IMR-90 (cell line): ENCODE measurements at regions not wholly inside any gene's neighbourhood (a gene's known extent, or its start where the extent isn't known, plus 50 kb on each side); places are given as distances from the start of the nearest gene placed in this dataset.

ENCODE experiments used
- ATAC-seq: fragments of 200-7000 bp; cut with Tn5 transposase; 2 replicates; pipeline ENCODE4 v1.9.1; 2020; ENCODE audit warnings: low read depth, mild to moderate bottlenecking, moderate library complexity
- BruUV-seq: library from RNA; stranded (reverse); fragments of 400-500 nt; replicated peaks from 2 replicates; lab custom pipeline; 2021; lab: Mats Ljungman, UMichigan
- CTCF ChIA-PET: fragments of 300-600 bp; formaldehyde crosslinking; extraction: SDS; loops from one replicate; lab custom pipeline; 2021; ENCODE audit warnings: antibody characterized with exemption; lab: Yijun Ruan, JAX
- POLR2A ChIA-PET: fragments of 300-600 bp; sonication (Branson Sonifier 250); formaldehyde crosslinking; loops from one replicate; lab custom pipeline; 2022; ENCODE audit warnings: antibody characterized with exemption; ENCODE audit not compliant: unreplicated experiment; lab: Charles Lee
- DNase-seq: peaks from one replicate; pipeline ENCODE4 v3.0.0; 2013
- H2AFZ ChIP-seq: replicated peaks from 2 replicates; pipeline ENCODE3; 2013; ENCODE audit warnings: low read length, mild to moderate bottlenecking; ENCODE audit not compliant: poor library complexity
- H2AK5ac ChIP-seq: 2 replicates; pipeline ENCODE4 v1.6.1; 2013; ENCODE audit warnings: low read depth, low read length, inconsistent platforms
- H2AK9ac ChIP-seq: replicated peaks from 2 replicates; pipeline ENCODE3; 2013; ENCODE audit warnings: mild to moderate bottlenecking, low read depth, low read length, moderate library complexity; ENCODE audit not compliant: poor library complexity
- H2BK120ac ChIP-seq: 2 replicates; pipeline ENCODE4 v1.6.1; 2013; ENCODE audit warnings: low read depth, low read length, inconsistent platforms
- H2BK15ac ChIP-seq: 3 replicates; pipeline ENCODE4 v1.6.1; 2013; ENCODE audit warnings: low read depth, low read length, inconsistent platforms
- H2BK20ac ChIP-seq: 2 replicates; pipeline ENCODE4 v1.6.1; 2013; ENCODE audit warnings: low read depth, mild to moderate bottlenecking, inconsistent platforms, low read length, moderate library complexity
- H2BK5ac ChIP-seq: 2 replicates; pipeline ENCODE4 v1.6.1; 2013; ENCODE audit warnings: mild to moderate bottlenecking, low read depth, low read length, inconsistent platforms; ENCODE audit not compliant: poor library complexity, severe bottlenecking
- H3K14ac ChIP-seq: replicated peaks from 2 replicates; pipeline ENCODE4 v1.6.1; 2013; ENCODE audit warnings: low read depth, low read length, inconsistent platforms
- H3K18ac ChIP-seq: 2 replicates; pipeline ENCODE4 v1.6.1; 2013; ENCODE audit warnings: low read depth, low read length, control low read depth
- H3K23ac ChIP-seq: 2 replicates; pipeline ENCODE4 v1.6.1; 2013; ENCODE audit warnings: low read depth, low read length, inconsistent platforms
- H3K27ac ChIP-seq: 2 replicates; pipeline ENCODE4 v1.5.1; 2013; ENCODE audit warnings: mild to moderate bottlenecking, control low read depth, low read length; ENCODE audit not compliant: insufficient read depth
- H3K27me3 ChIP-seq: 2 replicates; pipeline ENCODE4 v1.6.1; 2013; ENCODE audit warnings: low read length; ENCODE audit not compliant: control insufficient read depth, insufficient read depth
- H3K36me3 ChIP-seq: 2 replicates; pipeline ENCODE4 v1.6.1; 2013; ENCODE audit warnings: low read length, mixed read lengths; ENCODE audit not compliant: control insufficient read depth, insufficient read depth
- H3K4ac ChIP-seq: 2 replicates; pipeline ENCODE4 v1.6.1; 2013; ENCODE audit warnings: low read depth, low read length, inconsistent platforms
- H3K4me1 ChIP-seq: 2 replicates; pipeline ENCODE4 v1.6.1; 2013; ENCODE audit warnings: low read length, mixed read lengths; ENCODE audit not compliant: control insufficient read depth, insufficient read depth
- H3K4me2 ChIP-seq: 2 replicates; pipeline ENCODE4 v1.6.1; 2013; ENCODE audit warnings: low read depth, mild to moderate bottlenecking, control low read depth, low read length, moderate library complexity
- H3K4me3 ChIP-seq: 2 replicates; pipeline ENCODE4 v1.5.1; 2013; ENCODE audit warnings: low read depth, mild to moderate bottlenecking, control low read depth, low read length, moderate library complexity; ENCODE audit not compliant: insufficient read depth
- H3K56ac ChIP-seq: 2 replicates; pipeline ENCODE4 v1.6.1; 2013; ENCODE audit warnings: low read length, inconsistent platforms; ENCODE audit not compliant: insufficient read depth; ENCODE audit errors: extremely low read depth
- H3K79me1 ChIP-seq, 2 experiments: 2 replicates each; pipeline ENCODE4 v1.6.1; 2013; ENCODE audit warnings: low read length in 2 of 2, inconsistent platforms in 1 of 2, low read depth in 1 of 2
- H3K9ac ChIP-seq: 2 replicates; pipeline ENCODE4 v1.6.1; 2013; ENCODE audit warnings: low read depth, low read length, control low read depth
- H3K9me1 ChIP-seq: 2 replicates; pipeline ENCODE4 v1.6.1; 2013; ENCODE audit warnings: low read length, inconsistent platforms; ENCODE audit not compliant: insufficient read depth
- H3K9me3 ChIP-seq: 2 replicates; pipeline ENCODE4 v1.6.1; 2013; ENCODE audit warnings: low read length; ENCODE audit not compliant: control insufficient read depth, insufficient read depth
- H4K20me1 ChIP-seq: 2 replicates; pipeline ENCODE4 v1.6.1; 2013; ENCODE audit warnings: low read length, inconsistent platforms; ENCODE audit not compliant: insufficient read depth
- H4K5ac ChIP-seq: 2 replicates; pipeline ENCODE4 v1.6.1; 2013; ENCODE audit warnings: mild to moderate bottlenecking, low read depth, low read length, control low read depth
- H4K8ac ChIP-seq, 2 experiments: 2 replicates each; pipeline ENCODE4 v1.6.1; 2013; ENCODE audit warnings: low read depth in 2 of 2, low read length in 2 of 2, control low read depth in 1 of 2, inconsistent platforms in 1 of 2
- H4K91ac ChIP-seq: 2 replicates; pipeline ENCODE4 v1.6.1; 2013; ENCODE audit warnings: low read depth, low read length, inconsistent platforms; ENCODE audit not compliant: insufficient read depth
- MAFK ChIP-seq: IDR thresholded peaks from 2 replicates; pipeline ENCODE4 v1.6.1; 2012; ENCODE audit warnings: low read depth, low read length, improper control_type of control experiment
- WGBS, 2 experiments: methylation state at CpG; one replicate each; pipeline versions ENCODE4 v1.1.5 to v1.1.7; 2013; ENCODE audit warnings: missing lambda C conversion rate in 2 of 2; ENCODE audit not compliant: insufficient read length in 1 of 2; ENCODE audit errors: extremely low coverage in 2 of 2; 5-methylcytosine and 5-hydroxymethylcytosine counted together
- dilution Hi-C: fragments of 300-500 bp; cut with HindIII; formaldehyde crosslinking; loops from one replicate; pipeline ENCODE4 v1.14.3; 2018; ENCODE audit warnings: low sequenced_read_pairs; ENCODE audit not compliant: unreplicated experiment
- in situ Hi-C: fragments of 300-500 bp; cut with MboI; formaldehyde crosslinking; loops from 3 replicates; pipeline ENCODE4 v1.14.3; 2019; ENCODE audit warnings: low sequenced_read_pairs, inconsistent platforms, mixed read lengths
- intact Hi-C: fragments of 100-400 bp; cut with micrococcal nuclease; formaldehyde crosslinking; loops from 2 replicates; pipeline ENCODE4 v1.10.0; 2022
- TF ChIP-seq, protein P1 (sequence below): fragments of 150-350 bp; IDR thresholded peaks from 2 replicates; pipeline ENCODE4 v1.6.1; 2016; ENCODE audit warnings: low read depth, mild to moderate bottlenecking, low read length, moderate library complexity, borderline replicate concordance

DNA sequence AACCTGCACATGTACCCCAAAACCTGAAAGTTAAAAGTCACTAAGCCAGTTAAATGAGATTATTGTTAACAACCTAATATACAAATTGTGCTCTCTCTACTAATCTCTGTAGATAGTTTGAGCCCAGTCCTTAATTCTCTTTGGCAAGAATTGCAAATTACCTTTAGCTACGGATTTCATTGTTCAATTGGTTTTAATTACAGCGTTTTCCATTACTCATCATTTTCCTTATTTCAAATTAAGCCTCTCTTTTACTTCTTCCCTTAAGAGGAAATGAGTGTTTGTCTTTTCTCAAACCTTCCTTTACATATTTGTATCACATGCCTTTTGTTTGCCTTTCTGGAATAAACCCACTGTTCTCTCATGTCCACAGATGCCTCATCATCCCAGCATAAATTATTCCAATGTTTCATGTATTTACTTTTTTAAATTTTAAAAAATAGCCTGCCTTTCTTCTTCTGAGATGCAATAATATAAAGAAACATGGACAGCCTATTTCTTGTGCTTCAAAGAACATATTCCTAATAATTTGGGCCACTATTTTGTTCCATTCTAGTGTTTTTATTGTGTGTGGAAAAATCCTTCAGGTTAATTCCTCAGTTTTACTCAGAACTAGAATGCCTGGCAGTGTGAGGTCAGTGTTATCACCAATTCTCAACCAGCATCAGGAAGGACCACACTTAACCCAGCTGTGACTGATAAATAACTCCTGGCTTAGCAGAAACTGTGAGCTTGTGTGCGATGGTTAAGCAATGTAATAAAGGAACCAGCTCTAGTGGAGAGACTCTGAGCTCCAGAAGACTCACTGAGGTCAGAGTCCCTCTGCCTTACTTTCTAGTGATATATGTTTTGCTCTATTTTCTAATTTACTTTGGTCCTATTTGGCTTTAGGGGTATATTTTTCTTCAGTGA, 600.5 kb downstream of the LTN1 start:
- peak; percentile 35 for ATAC-seq
- 60% methylated on average over 1 of the region's 3 CpGs; no CpG with 5 or more reads in 1 of the 2 experiments for WGBS, 2 experiments

More for the DNA sequence above, 600.5 kb downstream of the LTN1 start:
- H3K9ac ChIP-seq = no peak overlapping the region
- H3K27ac ChIP-seq = no peak overlapping the region
- intact Hi-C loops = no loop called here
- H3K9me1 ChIP-seq = 0 out of 2 replicates have a peak, but pooled peaks cover 3% of the 10 kb centered on the region
- no peak overlapping the region for H3K23ac ChIP-seq
- H3K4me1 ChIP-seq = peaks cover 2% of the 10 kb centered on the region; the same call in 1 of the 2 replicates
- POLR2A ChIA-PET = no interaction called here
- no peak overlapping the region for H2BK5ac ChIP-seq
- H4K5ac ChIP-seq = no peak overlapping the region
- H2AFZ ChIP-seq = no peak overlapping the region
- H3K4me3 ChIP-seq = no peak overlapping the region
- peak overlapping the region; percentile 34 for H3K18ac ChIP-seq
- no peaks in the 10 kb centered on the region for H3K79me1 ChIP-seq
- no peak overlapping the region for H3K4me2 ChIP-seq
- peak; percentile 80 for TF ChIP-seq MAFK
- TF ChIP-seq, protein P1, sequence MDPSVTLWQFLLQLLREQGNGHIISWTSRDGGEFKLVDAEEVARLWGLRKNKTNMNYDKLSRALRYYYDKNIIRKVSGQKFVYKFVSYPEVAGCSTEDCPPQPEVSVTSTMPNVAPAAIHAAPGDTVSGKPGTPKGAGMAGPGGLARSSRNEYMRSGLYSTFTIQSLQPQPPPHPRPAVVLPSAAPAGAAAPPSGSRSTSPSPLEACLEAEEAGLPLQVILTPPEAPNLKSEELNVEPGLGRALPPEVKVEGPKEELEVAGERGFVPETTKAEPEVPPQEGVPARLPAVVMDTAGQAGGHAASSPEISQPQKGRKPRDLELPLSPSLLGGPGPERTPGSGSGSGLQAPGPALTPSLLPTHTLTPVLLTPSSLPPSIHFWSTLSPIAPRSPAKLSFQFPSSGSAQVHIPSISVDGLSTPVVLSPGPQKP = no peak
- no peak overlapping the region for H3K56ac ChIP-seq
- peak; percentile 23 for DNase-seq
- H3K36me3 ChIP-seq = no peaks in the 10 kb centered on the region
- no peaks in the 10 kb centered on the region for H3K27me3 ChIP-seq
- H2AK5ac ChIP-seq = no peak overlapping the region
- CTCF ChIA-PET = interaction anchor here (0.5 to 1.1 kb wide), 2 partner anchors 9 to 649 kb away, joined by 3 to 7 read pairs; no protein-coding TSS in a partner anchor
- H3K14ac ChIP-seq = 0 out of 2 replicates have a peak overlapping the region, but pooled peaks have one; percentile 4
- no peak overlapping the region for H2AK9ac ChIP-seq
- H4K91ac ChIP-seq = no peak overlapping the region
- H3K9me3 ChIP-seq = peaks cover 2% of the 10 kb centered on the region; the same call in 1 of the 2 replicates
- dilution Hi-C loops = no loop called here
- H2BK120ac ChIP-seq = peak overlapping the region; percentile 16; the same call in 1 of the 2 replicates
- no peaks in the 10 kb centered on the region for H4K20me1 ChIP-seq
- no TSS peak for BruUV-seq
- no peak overlapping the region for H2BK20ac ChIP-seq
- in situ Hi-C loops = no loop called here
- H3K4ac ChIP-seq = no peak overlapping the region
- H4K8ac ChIP-seq = no peak overlapping the region
- no peak overlapping the region for H2BK15ac ChIP-seq
